SK-N-MC (cell line): ENCODE measurements at regions not wholly inside any gene's neighbourhood (a gene's known extent, or its start where the extent isn't known, plus 50 kb on each side); places are given as distances from the start of the nearest gene placed in this dataset.

ENCODE experiments used
- EZH2 ChIP-seq: fragments of 200-600 bp; sonication (generic); IDR thresholded peaks from one replicate; pipeline ENCODE4 v1.6.1; 2017; ENCODE audit warnings: antibody characterized with exemption
- FOXP2 ChIP-seq: optimal IDR thresholded peaks from 2 replicates; pipeline ENCODE3; 2011; ENCODE audit warnings: mild to moderate bottlenecking, moderate library complexity; ENCODE audit not compliant: insufficient read depth; ENCODE audit errors: extremely low read length, control extremely low read depth
- POLR2AphosphoS5 ChIP-seq: IDR thresholded peaks from 2 replicates; pipeline ENCODE4 v1.6.1; 2012; ENCODE audit warnings: mild to moderate bottlenecking, low read depth, low read length, borderline replicate concordance

DNA sequence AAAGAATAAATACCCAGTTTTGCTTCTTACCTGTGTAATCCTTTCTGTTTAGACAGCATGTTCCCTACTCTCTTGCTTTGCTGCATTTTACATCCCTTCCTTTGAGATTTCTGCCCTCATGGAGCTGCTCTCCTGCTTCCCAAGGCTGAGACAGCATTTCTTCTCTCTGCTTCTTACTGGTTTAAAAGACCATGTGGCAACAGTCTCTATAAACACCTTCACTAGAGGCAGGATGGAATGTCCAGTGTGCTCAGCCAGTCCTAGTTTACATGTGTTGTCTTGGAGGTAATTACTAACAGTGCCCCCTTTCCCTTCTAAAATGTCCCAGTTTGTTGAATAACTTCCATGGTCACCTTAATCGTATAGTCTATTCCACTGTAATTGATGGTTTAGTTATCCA is 262.3 kb downstream of the CNTN3 start:
- no peak for TF ChIP-seq EZH2
- TF ChIP-seq POLR2AphosphoS5, result no peak
- no peak for TF ChIP-seq FOXP2
